A204.1 (cell line): ENCODE measurements at regions not wholly inside any gene's neighbourhood (a gene's known extent, or its start where the extent isn't known, plus 50 kb on each side); places are given as distances from the start of the nearest gene placed in this dataset.

Source experiments
- FAIRE-seq: peaks from 2 replicates; lab custom pipeline; 2012; peaks lifted over from hg19 to GRCh38; lab: Jason Lieb, UNC

GRCh38 chr2:82289446-82289845, 1984.9 kb upstream of the LRRTM1 start:
- no peak for FAIRE-seq

GRCh38 chr2:82283075-82283474, 1978.5 kb upstream of the LRRTM1 start:
- no peak for FAIRE-seq

GRCh38 chr2:82282111-82282882, 1977.7 kb upstream of the LRRTM1 start:
- FAIRE-seq: no peak

GRCh38 chr2:82279367-82279766, 1974.8 kb upstream of the LRRTM1 start:
- FAIRE-seq: no peak

GRCh38 chr2:82278416-82278815, 1973.9 kb upstream of the LRRTM1 start:
- FAIRE-seq: no peak

GRCh38 chr2:82275599-82275998, 1971.0 kb upstream of the LRRTM1 start:
- FAIRE-seq: no peak

- FAIRE-seq: no peak
Observed at GRCh38 chr2:82268446-82268845, 1963.9 kb upstream of the LRRTM1 start.

GRCh38 chr2:82260521-82260920, 1956.0 kb upstream of the LRRTM1 start:
- no peak for FAIRE-seq

GRCh38 chr2:82259551-82259950, 1955.0 kb upstream of the LRRTM1 start:
- FAIRE-seq: no peak

- FAIRE-seq: no peak
Observed at GRCh38 chr2:82257796-82258555, 1953.4 kb upstream of the LRRTM1 start.

- FAIRE-seq: no peak
Observed at GRCh38 chr2:82256983-82257632, 1952.6 kb upstream of the LRRTM1 start.

- FAIRE-seq: no peak
Observed at GRCh38 chr2:82256288-82256687, 1951.7 kb upstream of the LRRTM1 start.

- peak; percentile 83 for FAIRE-seq
Observed at GRCh38 chr2:82254728-82255127, 1950.2 kb upstream of the LRRTM1 start.

- FAIRE-seq: no peak
Observed at GRCh38 chr2:82246220-82246775, 1941.7 kb upstream of the LRRTM1 start.

- no peak for FAIRE-seq
Observed at GRCh38 chr2:82239176-82239575, 1934.6 kb upstream of the LRRTM1 start.

- FAIRE-seq: no peak
Observed at GRCh38 chr2:82237994-82238662, 1933.6 kb upstream of the LRRTM1 start.

GRCh38 chr2:82234283-82234874, 1929.8 kb upstream of the LRRTM1 start:
- FAIRE-seq: no peak

GRCh38 chr2:82233806-82234205, 1929.3 kb upstream of the LRRTM1 start:
- no peak for FAIRE-seq

GRCh38 chr2:82230406-82230805, 1925.9 kb upstream of the LRRTM1 start:
- FAIRE-seq: peak; percentile 49

GRCh38 chr2:82226441-82226840, 1921.9 kb upstream of the LRRTM1 start:
- FAIRE-seq: no peak

GRCh38 chr2:82224301-82224940, 1919.9 kb upstream of the LRRTM1 start:
- FAIRE-seq: no peak
